Hematopoietic multipotent progenitor cell treated with erythropoietin and hydrocortisone succinate and interleukin-3 and kit ligand, for 15 days (in vitro differentiated cells): ENCODE measurements at regions not wholly inside any gene's neighbourhood (a gene's known extent, or its start where the extent isn't known, plus 50 kb on each side); places are given as distances from the start of the nearest gene placed in this dataset.
"Not testable (repeated sequence)": the region's sequence is repeated elsewhere in the genome, so short reads cannot be mapped to it uniquely, and the experiment has no call there.

Experiments used
- DNase-seq: peaks from one replicate; pipeline ENCODE4 v3.0.0-alpha.2; 2015; ENCODE audit warnings: low spot score

DNA sequence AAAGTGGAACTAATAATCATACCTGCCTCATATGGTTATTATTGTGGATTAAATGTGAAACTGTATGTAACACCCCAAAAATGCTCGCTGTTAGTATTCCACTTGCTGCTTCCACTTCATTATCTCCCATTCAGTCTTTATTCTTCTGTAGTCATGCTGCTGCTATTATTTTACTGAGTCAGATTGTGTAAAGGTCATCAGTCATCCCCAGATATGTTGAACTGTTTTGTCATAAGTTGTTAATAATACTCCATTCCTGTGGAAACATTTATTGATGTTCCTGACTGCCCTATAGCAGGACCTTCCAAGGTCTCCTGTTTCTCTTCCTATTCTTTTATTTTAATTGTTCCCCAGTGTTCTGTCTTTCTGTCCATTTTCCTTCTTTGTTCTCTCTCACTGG, 1148.3 kb downstream of the EPHA7 start:
- no peak for DNase-seq

DNA sequence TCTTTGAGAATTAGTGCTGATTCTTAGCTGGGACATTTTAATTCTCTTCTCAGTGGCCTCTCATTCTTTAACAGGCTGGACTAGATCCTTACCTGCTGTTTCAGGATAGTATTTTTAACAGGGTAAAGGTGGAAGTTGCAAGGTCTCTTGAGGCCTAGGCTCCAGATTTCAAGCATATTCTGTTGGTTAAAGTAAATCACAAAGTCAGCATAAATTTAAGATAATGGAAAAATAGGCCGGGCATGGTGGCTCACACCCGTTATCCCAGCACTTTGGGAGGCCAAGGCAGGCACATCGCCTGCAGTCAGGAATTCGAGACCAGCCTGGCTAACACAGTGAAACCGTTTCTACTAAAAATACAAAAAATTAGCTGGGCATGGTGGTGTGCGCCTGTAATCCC, 1149.0 kb downstream of the EPHA7 start:
- no peak for DNase-seq

- no peak for DNase-seq
Measured at GRCh38 chr6:92267335-92267734, 1152.0 kb downstream of the EPHA7 start.

DNA sequence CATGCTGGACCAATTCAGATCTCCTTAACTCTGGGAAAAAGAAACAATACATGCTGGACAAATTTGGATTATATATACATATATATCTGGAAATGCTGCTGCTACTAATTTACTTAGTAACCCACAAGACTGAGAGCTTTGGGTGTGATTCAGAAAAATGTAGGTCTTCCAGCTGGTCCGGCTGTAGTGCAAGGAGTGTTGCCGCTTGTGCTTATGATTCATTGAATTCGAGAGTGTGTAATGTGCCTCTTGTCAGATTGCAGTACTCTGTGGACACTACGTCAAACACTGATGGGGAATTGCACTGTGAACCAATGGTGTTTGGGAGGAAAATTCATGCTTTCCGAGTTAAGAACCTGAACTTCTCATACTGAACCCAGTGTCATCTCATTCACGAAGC, 1155.5 kb downstream of the EPHA7 start:
- no peak for DNase-seq

DNA sequence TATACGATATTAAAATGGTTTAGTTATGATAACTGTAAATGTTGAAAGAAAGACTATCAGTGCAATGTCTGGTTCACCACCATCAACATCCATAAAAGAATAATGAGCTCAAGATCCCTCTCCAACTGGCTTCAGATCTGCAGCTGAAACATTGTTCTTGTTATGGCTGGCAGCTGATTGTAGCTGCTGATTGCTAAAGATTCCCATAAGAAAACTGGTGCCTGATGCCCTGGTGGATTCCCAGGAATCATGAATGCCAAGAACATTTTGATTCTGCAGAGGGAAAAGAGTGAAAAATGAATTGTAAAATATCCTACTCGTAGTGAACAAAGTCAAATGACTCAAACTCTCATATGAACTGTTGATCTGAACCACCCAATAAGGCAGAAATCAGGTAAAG, 1160.2 kb downstream of the EPHA7 start:
- no peak for DNase-seq

DNA sequence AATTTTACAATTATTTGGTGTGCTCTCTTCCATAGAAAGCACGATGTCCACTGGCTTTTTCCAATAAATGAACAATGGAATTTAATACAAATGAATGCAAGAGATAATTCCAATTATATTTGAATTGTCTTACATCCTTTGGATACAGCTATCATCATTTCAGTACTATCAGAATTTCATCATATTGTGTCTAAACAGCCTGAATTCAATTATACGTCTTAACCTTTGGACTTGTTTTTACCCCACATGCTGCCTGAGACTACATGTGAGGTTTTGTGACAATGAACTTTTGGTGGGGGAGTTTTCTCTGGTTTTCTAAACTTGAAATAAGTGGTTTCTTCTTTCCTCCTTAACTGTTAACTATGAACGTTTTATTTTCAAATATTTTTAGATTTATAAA, 1176.0 kb downstream of the EPHA7 start:
- no peak for DNase-seq

GRCh38 chr6:92231171-92231701, 1188.1 kb downstream of the EPHA7 start:
- DNase-seq, result no peak

DNA sequence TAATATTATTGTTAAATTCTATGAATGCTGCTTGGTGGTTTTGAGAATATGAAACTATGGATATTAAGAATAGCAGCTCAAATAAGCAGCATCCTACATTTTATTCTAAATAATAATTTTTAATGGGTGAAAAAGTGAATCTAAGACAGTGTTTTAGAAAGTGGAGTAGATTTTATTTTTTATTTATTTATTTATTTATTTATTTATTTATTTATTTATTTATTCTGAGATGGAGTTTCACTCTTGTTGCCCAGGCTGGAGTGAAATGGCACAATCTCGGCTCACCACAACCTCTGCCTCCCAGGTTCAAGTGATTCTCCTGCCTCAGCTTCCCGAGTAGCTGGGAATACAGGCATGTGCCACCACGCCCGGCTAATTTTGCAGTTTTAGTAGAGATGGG, 1199.4 kb downstream of the EPHA7 start:
- DNase-seq, result not testable (repeated sequence)

DNA sequence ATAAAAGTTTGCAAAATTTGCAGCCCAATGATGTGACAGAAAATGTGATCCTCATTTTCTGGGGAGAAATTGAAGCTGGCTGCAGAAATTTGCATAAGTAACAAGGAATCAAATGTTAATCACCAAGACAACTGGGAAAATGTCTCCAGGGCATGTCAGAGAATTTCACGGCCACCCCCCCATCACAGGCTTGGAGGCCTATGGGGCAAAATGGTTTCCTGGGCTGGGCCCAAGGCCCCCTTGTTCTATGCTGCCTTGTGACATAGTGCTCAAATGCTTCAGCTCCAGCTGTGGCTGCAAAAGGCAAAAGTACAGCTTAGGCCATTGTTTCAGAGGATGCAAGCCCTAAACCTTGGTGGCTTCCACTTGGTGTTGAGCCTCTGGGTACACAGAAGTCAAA, 1202.6 kb downstream of the EPHA7 start:
- DNase-seq, result no peak

DNA sequence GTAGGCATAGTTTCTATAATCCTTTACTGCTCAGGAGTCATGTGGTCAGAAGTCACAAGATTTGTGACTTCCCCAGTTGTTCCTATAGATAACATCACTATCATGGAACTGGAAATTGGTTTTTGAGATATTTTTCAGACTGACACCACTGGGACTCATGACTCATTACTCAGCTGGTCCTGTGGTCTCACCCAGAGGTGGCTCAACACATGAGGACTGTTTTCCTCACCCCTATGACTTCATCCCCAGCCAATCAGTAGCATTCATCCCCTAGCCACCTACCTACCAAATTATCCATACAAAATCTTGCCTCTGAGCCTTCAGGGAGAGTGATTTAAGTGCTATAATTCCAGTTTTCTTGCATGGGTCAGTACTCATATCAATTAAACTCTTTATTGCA, 1217.7 kb downstream of the EPHA7 start:
- DNase-seq, result no peak

GRCh38 chr6:92196325-92196724, 1223.0 kb downstream of the EPHA7 start:
- no peak for DNase-seq

- DNase-seq, result no peak
Measured at GRCh38 chr6:92195796-92196195, 1223.6 kb downstream of the EPHA7 start.

DNA sequence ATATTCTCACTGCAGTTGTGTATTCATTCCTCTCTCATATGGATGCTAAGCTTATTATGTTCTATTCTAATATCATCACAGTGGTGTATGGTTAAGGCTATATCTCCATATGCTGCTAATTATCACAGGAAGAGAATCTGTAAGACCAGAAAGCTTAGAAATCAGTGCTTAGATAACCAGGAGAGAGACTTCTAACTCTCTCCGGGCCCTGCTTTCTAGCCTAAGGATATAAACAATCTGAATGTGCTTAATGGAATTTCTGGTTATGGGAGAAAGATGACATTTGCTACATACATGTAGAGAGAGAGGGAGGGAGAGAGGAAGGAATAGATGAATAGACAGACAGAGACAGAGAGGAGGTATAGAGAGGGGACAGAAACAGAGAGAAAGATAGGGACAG, 1231.3 kb downstream of the EPHA7 start:
- no peak for DNase-seq

- DNase-seq, result no peak
Measured at GRCh38 chr6:92184933-92185332, 1234.4 kb downstream of the EPHA7 start.

DNA sequence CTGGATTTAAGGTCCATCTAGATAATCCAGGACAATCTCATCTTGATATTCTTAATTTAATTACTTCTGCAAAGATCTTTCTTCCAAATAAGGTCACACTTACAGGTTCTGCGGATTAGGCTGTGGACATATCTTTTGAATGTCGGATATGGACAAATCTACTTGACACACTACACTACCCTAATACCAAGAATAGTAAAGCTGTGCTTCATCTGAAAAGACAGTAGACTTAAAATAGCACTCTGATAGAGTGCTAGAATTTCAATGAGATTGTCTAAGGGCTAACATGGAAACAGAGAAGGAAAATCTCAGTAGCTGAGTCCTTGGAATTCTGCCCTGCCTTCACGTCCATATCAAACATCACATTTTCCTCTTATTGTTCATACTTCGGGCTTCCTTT, 1238.0 kb downstream of the EPHA7 start:
- no peak for DNase-seq

DNA sequence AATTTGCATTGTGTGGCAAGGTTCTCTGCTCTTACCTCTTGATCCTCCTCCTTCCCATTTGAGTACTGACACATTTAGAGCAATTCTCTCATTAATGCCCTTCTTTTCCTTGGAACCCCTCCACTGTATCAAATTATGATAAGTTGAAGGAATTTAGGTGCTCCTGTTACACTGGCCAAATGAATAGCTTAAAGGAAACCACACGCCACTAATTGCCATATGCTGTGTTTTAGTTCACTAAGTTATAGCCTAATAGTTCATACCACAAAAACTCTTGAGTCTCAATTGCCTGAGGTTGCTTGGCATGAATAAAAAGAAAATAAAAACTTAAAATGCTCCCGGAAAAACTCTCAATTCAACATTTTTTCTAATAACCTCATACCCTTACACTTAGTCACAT, 1239.3 kb downstream of the EPHA7 start:
- no peak for DNase-seq

GRCh38 chr6:92176666-92177065, 1242.7 kb downstream of the EPHA7 start:
- DNase-seq, result no peak

DNA sequence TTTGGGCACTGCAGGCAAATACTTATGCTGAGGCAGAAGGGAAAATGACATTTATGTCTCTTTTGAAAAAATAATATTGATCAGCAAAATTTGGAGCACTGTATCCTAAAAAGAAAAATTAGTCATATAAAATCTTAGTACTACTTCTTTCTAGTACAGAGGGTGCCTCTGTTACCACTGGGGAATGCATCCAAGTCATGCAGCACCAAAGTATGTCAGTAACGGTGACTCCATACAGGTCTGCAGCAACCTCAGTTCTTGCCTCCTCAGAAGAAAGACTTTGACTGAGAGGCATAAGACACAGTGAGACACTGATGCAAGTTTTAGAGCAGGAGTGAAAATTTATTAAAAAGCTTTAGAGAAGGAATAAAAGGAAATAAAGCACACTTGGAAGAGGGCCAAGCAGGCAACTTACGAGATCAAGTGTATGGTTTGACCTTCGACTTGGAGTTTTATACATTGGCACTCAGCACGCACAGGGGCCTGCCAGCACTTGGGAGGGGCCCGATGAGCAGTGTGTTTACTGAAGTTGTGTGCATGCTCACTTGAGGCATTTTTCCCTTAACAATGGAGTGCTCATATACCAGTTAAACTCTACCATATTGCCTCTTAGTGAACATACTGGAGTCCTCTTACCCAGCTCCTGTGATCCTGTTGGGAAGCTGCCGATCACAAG, 1244.8 kb downstream of the EPHA7 start:
- DNase-seq, result no peak

DNA sequence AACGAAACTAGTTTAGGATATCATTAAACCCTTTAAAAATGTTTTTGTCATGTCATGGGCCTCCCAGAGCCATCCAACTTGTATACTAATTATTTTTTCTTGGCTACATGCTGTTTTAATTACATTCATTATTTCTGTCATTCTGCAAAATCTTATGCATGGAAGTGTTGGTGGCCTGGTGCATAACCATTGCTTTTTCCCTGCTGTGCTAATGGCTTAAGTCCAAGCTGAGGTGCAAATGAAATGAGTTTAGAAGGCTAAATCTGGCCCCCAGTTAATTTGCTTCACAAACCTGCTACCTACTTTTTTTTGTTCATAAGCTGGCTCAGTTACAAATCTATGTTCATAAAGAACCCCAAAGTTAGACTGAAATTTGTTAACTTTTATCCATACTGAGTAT, 1249.9 kb downstream of the EPHA7 start:
- DNase-seq, result no peak

DNA sequence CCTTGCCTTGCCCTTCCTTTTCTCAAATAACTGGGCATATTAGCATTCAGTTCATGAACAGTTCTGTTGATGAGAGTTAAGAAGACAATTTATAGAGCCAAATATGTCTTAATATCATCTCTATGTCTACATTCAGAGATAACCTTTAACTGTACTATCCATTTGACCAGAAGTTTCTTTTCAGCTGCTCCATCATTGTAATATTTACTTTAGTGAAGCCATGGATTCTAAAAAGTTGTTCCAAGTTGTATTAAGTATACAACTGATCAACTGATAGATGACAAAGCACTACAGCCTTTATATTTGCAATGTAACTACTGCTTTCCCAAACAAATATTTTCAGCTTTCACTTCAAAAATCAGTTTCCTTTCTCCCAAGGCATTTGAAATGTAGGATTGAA, 1252.7 kb downstream of the EPHA7 start:
- DNase-seq, result no peak

GRCh38 chr6:92161953-92162352, 1257.4 kb downstream of the EPHA7 start:
- DNase-seq, result no peak

- no peak for DNase-seq
Measured at GRCh38 chr6:92160226-92160625, 1259.1 kb downstream of the EPHA7 start.

GRCh38 chr6:92159046-92159445, 1260.3 kb downstream of the EPHA7 start:
- DNase-seq, result no peak

- DNase-seq, result no peak
Measured at GRCh38 chr6:92150553-92150952, 1268.8 kb downstream of the EPHA7 start.
